Hepatocyte (in vitro differentiated cells): ENCODE measurements at regions not wholly inside any gene's neighbourhood (a gene's known extent, or its start where the extent isn't known, plus 50 kb on each side); places are given as distances from the start of the nearest gene placed in this dataset.
A peak's percentile ranks its signal among the peaks of the same experiment; 100 is the strongest.

ENCODE experiments used
- DNase-seq: peaks from one replicate; pipeline ENCODE4 v3.0.0-alpha.2; 2016; ENCODE audit warnings: low spot score
- H2AFZ ChIP-seq: fragments of 200-600 bp; sonication (generic); 2 replicates; pipeline ENCODE4 v1.6.0; 2016; ENCODE audit warnings: antibody characterized with exemption, mild to moderate bottlenecking
- H3K27ac ChIP-seq: fragments of 200-600 bp; sonication (generic); 2 replicates; pipeline ENCODE4 v1.5.1; 2016; ENCODE audit warnings: mild to moderate bottlenecking
- H3K27me3 ChIP-seq: fragments of 200-600 bp; sonication (generic); 2 replicates; pipeline ENCODE4 v1.6.1; 2016
- H3K36me3 ChIP-seq: fragments of 200-600 bp; sonication (generic); replicated peaks from 2 replicates; pipeline ENCODE4 v1.5.1; 2016; ENCODE audit warnings: low read depth; ENCODE audit not compliant: insufficient read depth
- H3K4me1 ChIP-seq: fragments of 200-600 bp; sonication (generic); 2 replicates; pipeline ENCODE4 v1.5.1; 2016; ENCODE audit warnings: mild to moderate bottlenecking, moderate library complexity; ENCODE audit not compliant: insufficient read depth
- H3K4me2 ChIP-seq: fragments of 200-600 bp; sonication (generic); 2 replicates; pipeline ENCODE4 v1.6.0; 2016
- H3K4me3 ChIP-seq: fragments of 200-600 bp; sonication (generic); 2 replicates; pipeline ENCODE4 v1.5.1; 2016; ENCODE audit warnings: mild to moderate bottlenecking
- H3K79me2 ChIP-seq: fragments of 200-600 bp; sonication (generic); 2 replicates; pipeline ENCODE4 v1.6.0; 2017; ENCODE audit warnings: mild to moderate bottlenecking
- H3K9me2 ChIP-seq: fragments of 200-600 bp; sonication (generic); replicated peaks from 2 replicates; pipeline ENCODE4 v1.6.0; 2017; ENCODE audit warnings: mild to moderate bottlenecking; ENCODE audit not compliant: insufficient read depth
- H3K9me3 ChIP-seq: fragments of 200-600 bp; sonication (generic); 2 replicates; pipeline ENCODE4 v1.5.1; 2016; ENCODE audit warnings: low read depth, mild to moderate bottlenecking
- H4K20me1 ChIP-seq: fragments of 200-600 bp; sonication (generic); 2 replicates; pipeline ENCODE4 v1.6.0; 2016; ENCODE audit warnings: mild to moderate bottlenecking; ENCODE audit not compliant: insufficient read depth, poor library complexity, severe bottlenecking
- CTCF ChIP-seq: fragments of 200-600 bp; sonication (generic); IDR thresholded peaks from 2 replicates; pipeline ENCODE4 v1.5.1; 2016; ENCODE audit warnings: antibody characterized with exemption, mild to moderate bottlenecking; ENCODE audit not compliant: poor library complexity
- EZH2 ChIP-seq: fragments of 200-600 bp; sonication (generic); IDR thresholded peaks from 2 replicates; pipeline ENCODE4 v1.6.1; 2016; ENCODE audit warnings: antibody characterized with exemption, mild to moderate bottlenecking, borderline replicate concordance
- EZH2phosphoT487 ChIP-seq: fragments of 200-600 bp; sonication (generic); IDR thresholded peaks from one replicate; pipeline ENCODE4 v1.6.1; 2018; ENCODE audit warnings: antibody characterized with exemption, mild to moderate bottlenecking, low read depth, moderate library complexity; ENCODE audit not compliant: unreplicated experiment, severe bottlenecking
- WGBS: methylation state at CpG from one replicate; pipeline ENCODE4 v1.1.6; 2016; ENCODE audit warnings: low lambda C conversion rate; ENCODE audit errors: missing lambda C conversion rate; 5-methylcytosine and 5-hydroxymethylcytosine counted together

- H3K27ac ChIP-seq = no peak overlapping the region
- no peak overlapping the region for H2AFZ ChIP-seq
Observed at GRCh38 chr11:29184939-29185890, 831.6 kb downstream of the KCNA4 start.

GRCh38 chr11:29183301-29183700 lies 833.5 kb downstream of the KCNA4 start:
- Histone ChIP-seq H3K4me1 (no peaks in the 10 kb centered on the region), H3K27ac (no peak overlapping the region), H3K9me2 (no peaks in the 10 kb centered on the region), H3K4me3 (no peak overlapping the region), H3K27me3 (no peaks in the 10 kb centered on the region), H3K4me2 (no peak overlapping the region), H3K36me3 (no peaks in the 10 kb centered on the region), H3K9me3 (no peaks in the 10 kb centered on the region), H2AFZ (no peak overlapping the region), H4K20me1 (no peaks in the 10 kb centered on the region), H3K79me2 (no peaks in the 10 kb centered on the region)
- DNase-seq = no peak
- TF ChIP-seq EZH2phosphoT487 (no peak), EZH2 (no peak)
- WGBS = 64% methylated on average over 1 of the region's 1 CpG

More at GRCh38 chr11:29184939-29185890, 831.6 kb downstream of the KCNA4 start:
- H3K79me2 ChIP-seq = no peaks in the 10 kb centered on the region
- H3K4me1 ChIP-seq = no peaks in the 10 kb centered on the region
- no peak for TF ChIP-seq CTCF
- 74% methylated on average over 7 of the region's 7 CpGs for WGBS
- H3K9me2 ChIP-seq = no peaks in the 10 kb centered on the region
- no peak overlapping the region for H3K4me2 ChIP-seq
- no peak overlapping the region for H3K4me3 ChIP-seq
- no peaks in the 10 kb centered on the region for H4K20me1 ChIP-seq
- H3K27me3 ChIP-seq = no peaks in the 10 kb centered on the region
- no peaks in the 10 kb centered on the region for H3K9me3 ChIP-seq
- no peaks in the 10 kb centered on the region for H3K36me3 ChIP-seq
- DNase-seq = no peak

DNA sequence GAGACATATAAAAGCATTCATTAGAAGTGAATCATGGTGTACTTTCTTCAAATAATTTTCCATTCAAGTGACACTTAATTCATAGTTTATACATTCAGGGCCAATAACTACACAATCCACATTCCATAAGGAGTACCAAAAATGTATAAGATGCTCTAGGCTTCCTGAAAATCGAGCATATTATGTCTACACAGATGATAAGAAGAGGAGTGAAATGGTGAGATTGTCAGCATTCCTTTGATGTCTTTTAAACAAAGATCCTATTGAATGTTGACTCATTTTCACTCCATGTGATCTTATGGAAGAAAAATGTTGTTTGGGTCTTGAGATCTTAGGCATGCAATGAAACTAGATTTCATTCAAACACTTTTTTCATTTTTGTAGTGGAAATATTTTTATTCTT lies 843.2 kb downstream of the KCNA4 start:
- no peaks in the 10 kb centered on the region for H3K79me2 ChIP-seq
- H3K27me3 ChIP-seq = no peaks in the 10 kb centered on the region
- H4K20me1 ChIP-seq = no peaks in the 10 kb centered on the region
- H3K4me3 ChIP-seq = no peak overlapping the region
- peaks cover 3% of the 10 kb centered on the region for H3K4me1 ChIP-seq
- no peak for TF ChIP-seq CTCF
- H3K9me3 ChIP-seq = no peaks in the 10 kb centered on the region
- no peaks in the 10 kb centered on the region for H3K36me3 ChIP-seq
- peak overlapping the region; percentile 33 for H3K27ac ChIP-seq
- no peak for DNase-seq
- no peak overlapping the region for H2AFZ ChIP-seq
- 0% methylated on average over 1 of the region's 1 CpG for WGBS
- H3K9me2 ChIP-seq = no peaks in the 10 kb centered on the region
- H3K4me2 ChIP-seq = no peak overlapping the region

DNA sequence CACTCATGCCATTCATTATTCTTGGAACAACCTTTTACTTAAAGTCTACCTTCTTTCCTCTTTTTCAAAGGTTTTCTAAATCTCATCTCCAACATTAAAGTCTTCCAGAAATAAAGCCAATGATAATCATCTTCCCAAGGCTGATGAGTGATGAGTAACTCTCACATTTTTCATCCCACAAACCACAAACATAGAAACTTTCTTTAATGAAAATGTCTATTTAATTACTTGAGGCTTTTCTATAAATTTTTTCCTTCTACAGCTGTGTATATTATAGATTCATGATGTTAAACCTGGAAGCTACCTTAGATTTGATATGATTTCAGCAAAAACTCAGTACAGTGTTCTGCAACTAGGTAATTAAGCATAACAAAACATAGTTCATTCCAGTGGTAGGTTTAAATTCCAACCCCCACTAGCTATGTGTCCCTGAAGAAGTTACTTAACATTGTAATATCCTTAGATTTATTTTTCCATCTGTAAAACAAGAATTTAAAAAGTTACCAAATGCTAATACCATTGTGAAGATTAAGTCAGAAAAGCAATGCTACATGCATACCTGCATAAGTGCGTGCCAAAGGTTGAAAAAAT lies 845.4 kb downstream of the KCNA4 start:
- no peak overlapping the region for H3K4me3 ChIP-seq
- no peak overlapping the region for H3K4me2 ChIP-seq
- no peaks in the 10 kb centered on the region for H3K9me3 ChIP-seq
- H2AFZ ChIP-seq = no peak overlapping the region
- H3K79me2 ChIP-seq = no peaks in the 10 kb centered on the region
- no peak for TF ChIP-seq EZH2phosphoT487
- no peak for TF ChIP-seq CTCF
- no peak for TF ChIP-seq EZH2
- no peaks in the 10 kb centered on the region for H3K9me2 ChIP-seq
- no peaks in the 10 kb centered on the region for H4K20me1 ChIP-seq
- H3K27ac ChIP-seq = no peak overlapping the region
- no peaks in the 10 kb centered on the region for H3K36me3 ChIP-seq
- DNase-seq = no peak
- peaks cover 5% of the 10 kb centered on the region for H3K4me1 ChIP-seq
- WGBS = 86% methylated on average over 1 of the region's 1 CpG
- H3K27me3 ChIP-seq = no peaks in the 10 kb centered on the region
